Neural progenitor cell (in vitro differentiated cells): ENCODE measurements at regions not wholly inside any gene's neighbourhood (a gene's known extent, or its start where the extent isn't known, plus 50 kb on each side); places are given as distances from the start of the nearest gene placed in this dataset.

Experiments
- CTCF ChIP-seq: fragments of 200-600 bp; sonication (generic); IDR thresholded peaks from 2 replicates; pipeline ENCODE4 v1.5.1; 2017; ENCODE audit warnings: antibody characterized with exemption, mild to moderate bottlenecking
- EZH2 ChIP-seq: fragments of 200-600 bp; sonication (generic); IDR thresholded peaks from 2 replicates; pipeline ENCODE4 v1.6.1; 2017; ENCODE audit warnings: antibody characterized with exemption, mild to moderate bottlenecking, moderate library complexity
- EZH2phosphoT487 ChIP-seq: fragments of 200-600 bp; sonication (generic); IDR thresholded peaks from 2 replicates; pipeline ENCODE4 v1.6.1; 2017; ENCODE audit warnings: antibody characterized with exemption

- TF ChIP-seq EZH2phosphoT487 = no peak
- TF ChIP-seq CTCF = no peak
- no peak for TF ChIP-seq EZH2
Measured at GRCh38 chr11:29490938-29491337, 525.9 kb downstream of the KCNA4 start.
